Brain microvascular endothelial cell (primary cell): ENCODE measurements at regions not wholly inside any gene's neighbourhood (a gene's known extent, or its start where the extent isn't known, plus 50 kb on each side); places are given as distances from the start of the nearest gene placed in this dataset.
"Not testable (repeated sequence)": the region's sequence is repeated elsewhere in the genome, so short reads cannot be mapped to it uniquely, and the experiment has no call there.

Experiments used
- DNase-seq: peaks from one replicate; pipeline ENCODE4 v3.0.0-alpha.2; 2020
- H3K27ac ChIP-seq: fragments of 250-450 bp; sonication (Bioruptor Pico); 2 replicates; pipeline ENCODE4 v1.5.1; 2020; ENCODE audit warnings: mild to moderate bottlenecking, moderate library complexity
- H3K27me3 ChIP-seq: fragments of 250-450 bp; sonication (Bioruptor Pico); replicated peaks from 2 replicates; pipeline ENCODE4 v1.5.1; 2020; ENCODE audit warnings: mild to moderate bottlenecking
- H3K36me3 ChIP-seq: fragments of 250-450 bp; sonication (Bioruptor Pico); replicated peaks from 2 replicates; pipeline ENCODE4 v1.5.1; 2020; ENCODE audit warnings: mild to moderate bottlenecking
- H3K4me3 ChIP-seq: 2 replicates; pipeline ENCODE4 v1.5.1; 2011; ENCODE audit warnings: low read depth, mild to moderate bottlenecking, control low read depth, low read length, moderate library complexity
- in situ Hi-C: cut with HindIII; loops from 2 replicates; pipeline ENCODE4 v1.10.0; 2017; ENCODE audit warnings: low sequenced_read_pairs, low pct_ligation_motif_present
- TF ChIP-seq, protein P1 (sequence below): IDR thresholded peaks from 2 replicates; pipeline ENCODE4 v1.5.1; 2011; ENCODE audit warnings: low read depth, mild to moderate bottlenecking, moderate library complexity, low read length, control low read depth, inconsistent platforms; ENCODE audit errors: missing control alignments

DNA sequence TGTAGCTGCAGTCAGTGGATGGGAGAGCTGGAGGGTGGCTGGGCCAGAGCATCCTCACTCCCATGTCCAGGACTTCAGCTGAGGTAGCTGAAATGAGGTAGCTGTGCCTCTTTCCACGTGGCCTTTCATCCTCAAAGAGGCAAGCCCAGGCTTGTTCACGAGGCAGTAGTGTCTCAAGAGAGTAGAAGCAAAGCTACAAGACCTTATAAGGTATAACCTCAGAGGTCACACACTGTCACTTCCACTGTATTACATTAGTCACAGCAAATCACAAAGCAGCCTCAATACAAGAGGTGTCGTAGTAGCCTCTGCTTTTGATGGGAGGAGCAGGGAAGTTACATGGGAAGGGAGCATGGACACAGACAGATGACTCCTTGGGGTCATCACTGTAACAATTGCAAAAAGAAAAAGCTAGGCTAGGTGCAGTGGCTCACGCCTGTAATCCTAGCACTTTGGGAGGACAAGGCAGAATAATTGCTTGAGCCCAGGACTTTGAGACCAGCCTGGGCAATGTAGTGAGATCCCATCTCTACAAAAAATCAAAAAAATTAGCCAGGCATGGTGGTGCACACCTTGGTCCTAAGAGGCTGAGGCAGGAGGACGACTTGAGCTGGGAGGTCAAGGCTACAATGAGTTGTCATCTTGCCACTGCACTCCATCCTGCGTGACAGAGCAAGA, 97.5 kb downstream of the SKIDA1 start:
- DNase-seq, result peak; percentile 18
- Histone ChIP-seq H3K27ac (no peak overlapping the region), H3K36me3 (no peaks in the 10 kb centered on the region), H3K4me3 (no peak overlapping the region), H3K27me3 (no peaks in the 10 kb centered on the region)
- TF ChIP-seq, protein P1, sequence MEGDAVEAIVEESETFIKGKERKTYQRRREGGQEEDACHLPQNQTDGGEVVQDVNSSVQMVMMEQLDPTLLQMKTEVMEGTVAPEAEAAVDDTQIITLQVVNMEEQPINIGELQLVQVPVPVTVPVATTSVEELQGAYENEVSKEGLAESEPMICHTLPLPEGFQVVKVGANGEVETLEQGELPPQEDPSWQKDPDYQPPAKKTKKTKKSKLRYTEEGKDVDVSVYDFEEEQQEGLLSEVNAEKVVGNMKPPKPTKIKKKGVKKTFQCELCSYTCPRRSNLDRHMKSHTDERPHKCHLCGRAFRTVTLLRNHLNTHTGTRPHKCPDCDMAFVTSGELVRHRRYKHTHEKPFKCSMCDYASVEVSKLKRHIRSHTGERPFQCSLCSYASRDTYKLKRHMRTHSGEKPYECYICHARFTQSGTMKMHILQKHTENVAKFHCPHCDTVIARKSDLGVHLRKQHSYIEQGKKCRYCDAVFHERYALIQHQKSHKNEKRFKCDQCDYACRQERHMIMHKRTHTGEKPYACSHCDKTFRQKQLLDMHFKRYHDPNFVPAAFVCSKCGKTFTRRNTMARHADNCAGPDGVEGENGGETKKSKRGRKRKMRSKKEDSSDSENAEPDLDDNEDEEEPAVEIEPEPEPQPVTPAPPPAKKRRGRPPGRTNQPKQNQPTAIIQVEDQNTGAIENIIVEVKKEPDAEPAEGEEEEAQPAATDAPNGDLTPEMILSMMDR, result no peak
- in situ Hi-C loops, result no loop called here

DNA sequence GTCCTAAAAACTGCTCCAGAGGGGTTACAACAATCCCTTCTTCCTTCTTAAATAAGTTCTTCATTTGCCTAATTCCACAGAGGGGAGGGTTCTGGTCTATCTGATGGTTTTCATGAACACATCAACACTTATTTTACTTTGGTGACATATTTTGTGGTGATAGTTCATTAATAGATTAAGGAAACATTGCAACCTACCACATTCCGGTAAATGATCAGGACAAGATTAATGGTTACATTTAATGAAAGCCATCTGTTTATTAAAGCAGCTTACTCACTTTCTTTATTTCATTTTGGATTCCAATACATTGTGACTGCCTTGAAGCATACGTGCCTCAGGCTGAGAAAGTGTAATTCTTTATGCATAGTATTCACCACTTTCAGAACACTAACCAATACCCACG, 101.0 kb downstream of the SKIDA1 start:
- no peak overlapping the region for H3K27ac ChIP-seq
- no peak for DNase-seq
- TF ChIP-seq, protein P1, result no peak
- H3K36me3 ChIP-seq, result no peaks in the 10 kb centered on the region
- in situ Hi-C loops, result no loop called here
- H3K4me3 ChIP-seq, result no peak overlapping the region
- no peaks in the 10 kb centered on the region for H3K27me3 ChIP-seq

DNA sequence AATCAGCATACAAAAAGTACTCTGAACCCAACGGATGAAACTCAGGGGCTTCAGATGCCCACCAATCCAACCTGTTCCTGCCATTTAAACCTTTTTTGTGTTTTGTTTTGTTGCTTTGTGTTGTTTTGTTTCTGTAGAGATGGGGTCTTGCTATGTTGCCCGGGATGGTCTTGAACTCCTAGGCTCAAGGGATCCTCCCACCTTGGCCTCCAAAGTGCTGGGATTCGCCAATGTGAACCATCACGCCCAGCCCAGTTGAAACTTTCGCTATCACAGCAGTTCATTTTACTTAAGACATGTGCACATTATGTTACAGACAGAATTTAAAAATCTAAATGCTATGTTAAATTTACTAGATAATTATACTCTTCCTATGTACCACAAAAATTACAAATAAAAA, 101.6 kb downstream of the SKIDA1 start:
- Histone ChIP-seq H3K27ac (no peak overlapping the region), H3K27me3 (no peaks in the 10 kb centered on the region), H3K4me3 (no peak overlapping the region), H3K36me3 (no peaks in the 10 kb centered on the region)
- DNase-seq, result no peak
- in situ Hi-C loops, result no loop called here
- TF ChIP-seq, protein P1, result no peak

DNA sequence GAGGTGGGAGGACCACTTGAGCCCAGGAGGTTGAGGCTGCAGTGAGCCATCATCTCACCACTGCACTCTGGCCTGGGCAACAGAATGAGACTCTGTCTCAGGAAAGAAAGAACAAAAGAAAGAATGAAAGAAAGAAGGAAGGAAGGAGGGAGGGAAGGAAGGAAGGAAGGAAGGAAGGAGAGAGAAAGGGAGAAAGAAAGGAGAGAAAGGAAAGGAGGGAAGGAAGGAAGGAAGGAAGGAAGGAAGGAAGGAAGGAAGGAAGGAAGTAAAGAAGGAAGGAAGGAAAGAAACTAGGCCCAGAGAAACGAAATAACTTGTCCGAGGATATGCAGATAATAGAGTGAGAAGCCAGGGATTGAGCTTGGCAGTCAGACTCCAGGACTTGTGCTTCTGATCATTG, 102.1 kb downstream of the SKIDA1 start:
- H3K27ac ChIP-seq, result no peak overlapping the region
- no peaks in the 10 kb centered on the region for H3K36me3 ChIP-seq
- no peaks in the 10 kb centered on the region for H3K27me3 ChIP-seq
- TF ChIP-seq, protein P1, result no peak
- DNase-seq, result no peak
- H3K4me3 ChIP-seq, result no peak overlapping the region
- in situ Hi-C loops, result no loop called here

DNA sequence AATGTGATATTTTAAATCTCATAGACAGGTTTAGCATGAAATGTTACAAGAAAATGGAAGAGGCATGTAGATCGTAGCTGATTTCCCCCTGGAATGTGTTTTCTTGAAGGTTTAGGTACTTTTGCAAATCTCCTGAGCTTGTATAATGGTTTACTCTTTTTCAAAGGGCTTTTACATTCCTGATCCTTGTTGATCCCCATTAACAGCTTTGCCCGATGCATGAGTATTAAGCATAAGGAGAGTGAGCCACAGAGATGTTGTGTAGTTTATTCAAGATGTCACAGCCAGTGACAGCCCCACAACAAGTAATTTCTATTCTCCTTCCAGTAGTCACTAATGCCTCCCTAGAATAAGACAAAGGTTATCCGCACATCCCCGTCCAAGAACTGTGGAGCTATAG, 103.7 kb downstream of the SKIDA1 start:
- Histone ChIP-seq H3K4me3 (no peak overlapping the region), H3K27me3 (no peaks in the 10 kb centered on the region), H3K36me3 (no peaks in the 10 kb centered on the region), H3K27ac (no peak overlapping the region)
- in situ Hi-C loops, result no loop called here
- TF ChIP-seq, protein P1, result no peak
- no peak for DNase-seq

DNA sequence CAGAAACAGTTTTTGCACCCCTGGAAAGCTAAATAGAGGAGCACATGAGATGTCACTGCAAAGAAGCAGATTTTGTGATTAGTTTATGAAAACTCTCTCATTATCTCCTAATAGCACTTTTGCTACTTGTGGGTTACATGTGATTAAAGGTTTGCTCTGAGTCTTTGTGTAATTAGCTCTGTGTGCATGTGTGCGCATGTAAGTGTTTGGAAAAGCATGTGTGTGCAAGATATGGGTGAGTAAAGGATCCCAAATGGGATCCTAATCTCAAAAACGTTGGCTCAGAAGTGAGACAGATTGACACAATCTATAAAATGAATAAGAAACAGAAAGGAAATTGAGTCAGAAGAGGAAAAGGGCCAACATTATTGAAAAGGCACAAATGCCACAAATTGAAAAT, 104.5 kb downstream of the SKIDA1 start:
- H3K4me3 ChIP-seq, result no peak overlapping the region
- no peaks in the 10 kb centered on the region for H3K27me3 ChIP-seq
- in situ Hi-C loops, result no loop called here
- DNase-seq, result no peak
- TF ChIP-seq, protein P1, result no peak
- no peak overlapping the region for H3K27ac ChIP-seq
- H3K36me3 ChIP-seq, result no peaks in the 10 kb centered on the region

DNA sequence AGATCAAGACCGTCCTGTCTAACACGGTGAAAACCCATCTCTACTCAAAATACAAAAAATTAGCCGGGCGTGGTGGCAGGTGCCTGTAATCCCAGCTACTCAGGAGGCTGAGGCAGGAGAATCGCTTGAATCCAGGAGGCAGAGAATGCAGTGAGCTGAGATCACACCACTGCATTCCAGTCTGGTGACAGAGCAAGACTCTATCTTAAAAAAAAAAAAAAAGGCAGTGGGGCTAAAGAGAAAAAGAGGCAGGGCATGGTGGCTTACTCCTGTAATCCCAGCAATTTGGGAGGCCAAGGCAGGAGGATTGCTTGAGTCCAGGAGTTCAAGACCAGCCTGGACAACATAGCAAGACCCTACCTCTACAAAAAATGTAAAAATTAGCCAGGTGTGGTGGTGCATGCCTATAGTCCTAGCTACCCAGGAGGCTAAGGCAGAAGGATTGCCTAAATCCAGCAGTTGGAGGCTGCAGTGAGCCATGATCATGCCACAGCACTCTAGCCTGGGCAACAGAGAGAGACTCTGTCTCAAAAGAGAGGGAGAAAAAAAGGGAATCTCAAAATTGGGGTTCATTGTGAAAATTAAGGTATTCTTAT, 106.4 kb downstream of the SKIDA1 start:
- H3K27ac ChIP-seq, in situ Hi-C loops, H3K36me3 ChIP-seq, H3K4me3 ChIP-seq, H3K27me3 ChIP-seq: not testable (repeated sequence)
- peak; percentile 43 for DNase-seq
